Fibroblast of skin of right quadriceps (primary cell): ENCODE measurements at regions not wholly inside any gene's neighbourhood (a gene's known extent, or its start where the extent isn't known, plus 50 kb on each side); places are given as distances from the start of the nearest gene placed in this dataset.

Experiments used
- DNase-seq: peaks from one replicate; pipeline ENCODE4 v3.0.0-alpha.2; 2013

- no peak for DNase-seq
These were observed 790.1 kb downstream of the TECRL start for GRCh38 chr4:63618883-63619718.

- DNase-seq, result no peak
These were observed 801.9 kb downstream of the TECRL start for GRCh38 chr4:63607169-63607872.

GRCh38 chr4:63589796-63590195 is 819.5 kb downstream of the TECRL start:
- no peak for DNase-seq

GRCh38 chr4:63583561-63583960 is 825.7 kb downstream of the TECRL start:
- DNase-seq, result no peak

GRCh38 chr4:63583007-63583406 is 826.2 kb downstream of the TECRL start:
- no peak for DNase-seq

- DNase-seq, result no peak
These were observed 828.3 kb downstream of the TECRL start for GRCh38 chr4:63580796-63581475.

GRCh38 chr4:63578383-63578782 is 830.9 kb downstream of the TECRL start:
- DNase-seq, result no peak

GRCh38 chr4:63566658-63567057 is 842.6 kb downstream of the TECRL start:
- no peak for DNase-seq

- DNase-seq, result no peak
These were observed 845.8 kb downstream of the TECRL start for GRCh38 chr4:63563288-63564014.

- no peak for DNase-seq
These were observed 850.5 kb downstream of the TECRL start for GRCh38 chr4:63558709-63559108.

- no peak for DNase-seq
These were observed 852.9 kb downstream of the TECRL start for GRCh38 chr4:63556332-63556731.

GRCh38 chr4:63553123-63553522 is 856.1 kb downstream of the TECRL start:
- DNase-seq, result no peak

- no peak for DNase-seq
These were observed 867.4 kb downstream of the TECRL start for GRCh38 chr4:63541828-63542227.

GRCh38 chr4:63529581-63530337 is 879.5 kb downstream of the TECRL start:
- no peak for DNase-seq

GRCh38 chr4:63528256-63528991 is 880.8 kb downstream of the TECRL start:
- DNase-seq, result no peak

GRCh38 chr4:63526251-63526650 is 883.0 kb downstream of the TECRL start:
- no peak for DNase-seq

- DNase-seq, result no peak
These were observed 884.5 kb downstream of the TECRL start for GRCh38 chr4:63524764-63525163.

GRCh38 chr4:63505714-63506460 is 903.4 kb downstream of the TECRL start:
- no peak for DNase-seq

GRCh38 chr4:63493265-63493664 is 916.0 kb downstream of the TECRL start:
- DNase-seq, result no peak

GRCh38 chr4:63492515-63492914 is 916.7 kb downstream of the TECRL start:
- no peak for DNase-seq

- no peak for DNase-seq
These were observed 944.9 kb downstream of the TECRL start for GRCh38 chr4:63464393-63464792.
